Activated naive CD4-positive, alpha-beta T cell treated with anti-CD3 and anti-CD28 coated beads for 36 hours (primary cell): ENCODE measurements at regions not wholly inside any gene's neighbourhood (a gene's known extent, or its start where the extent isn't known, plus 50 kb on each side); places are given as distances from the start of the nearest gene placed in this dataset.
"Not testable (repeated sequence)": the region's sequence is repeated elsewhere in the genome, so short reads cannot be mapped to it uniquely, and the experiment has no call there.

Experiments
- CTCF ChIA-PET: fragments of 350-600 bp; sonication (Branson Sonifier 250); formaldehyde crosslinking; loops from one replicate; lab custom pipeline; 2021; ENCODE audit warnings: antibody characterized with exemption; lab: Charles Lee
- DNase-seq: peaks from one replicate; pipeline ENCODE4 v3.0.0-alpha.2; 2020
- H3K27ac Mint-ChIP-seq: one replicate; pipeline ENCODE4 v1.8.0; 2021; ENCODE audit warnings: mild to moderate bottlenecking, mixed read lengths
- H3K27me3 Mint-ChIP-seq: one replicate; pipeline ENCODE4 v1.8.0; 2021; ENCODE audit warnings: low read depth, mixed read lengths
- H3K36me3 Mint-ChIP-seq: one replicate; pipeline ENCODE4 v1.8.0; 2021; ENCODE audit warnings: low read depth, mixed read lengths
- H3K4me1 Mint-ChIP-seq: one replicate; pipeline ENCODE4 v1.8.0; 2021; ENCODE audit warnings: low read depth, mixed read lengths
- H3K4me3 Mint-ChIP-seq: one replicate; pipeline ENCODE4 v1.8.0; 2021; ENCODE audit warnings: mild to moderate bottlenecking, moderate library complexity, mixed read lengths
- H3K9me3 Mint-ChIP-seq: one replicate; pipeline ENCODE4 v1.8.0; 2021; ENCODE audit warnings: mixed read lengths
- intact Hi-C: fragments of 100-400 bp; cut with micrococcal nuclease; formaldehyde crosslinking; loops from one replicate; pipeline ENCODE4 v1.15.1; 2023

DNA sequence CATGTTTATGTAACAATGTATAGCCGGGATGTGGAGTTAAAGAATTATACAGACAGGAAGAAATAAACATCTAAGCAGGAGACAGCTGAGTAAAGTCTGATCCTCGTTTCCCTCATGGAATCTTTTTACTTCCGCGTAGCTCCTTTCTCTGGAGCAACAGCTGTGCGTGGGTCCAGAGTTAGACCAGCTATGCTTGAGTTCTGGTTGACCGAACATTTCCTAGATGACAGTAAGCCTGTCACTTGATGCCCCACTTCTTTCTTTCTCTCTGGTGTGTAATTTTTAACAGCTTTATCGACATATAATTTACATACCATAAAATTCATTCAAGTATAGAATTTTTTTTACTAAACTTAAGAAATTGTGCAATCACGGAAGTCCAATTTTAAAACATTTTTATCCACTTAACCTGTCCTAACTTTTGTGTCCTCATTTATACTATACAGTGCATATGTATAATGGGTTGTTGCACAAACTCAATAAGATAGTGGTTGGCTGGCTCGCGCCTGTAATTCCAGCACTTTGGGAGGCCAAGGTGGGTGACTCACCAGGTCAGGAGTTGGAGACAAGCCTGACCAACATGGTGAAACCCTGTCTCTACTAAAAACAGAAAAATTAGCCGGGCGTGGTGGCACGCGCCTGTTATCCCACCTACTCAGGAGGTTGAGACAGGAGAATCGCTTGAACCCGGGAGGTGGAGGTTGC lies 58.5 kb upstream of the ABI1 start:
- H3K9me3 Mint-ChIP-seq, H3K4me3 Mint-ChIP-seq, H3K4me1 Mint-ChIP-seq, DNase-seq, H3K27me3 Mint-ChIP-seq, CTCF ChIA-PET, H3K27ac Mint-ChIP-seq, H3K36me3 Mint-ChIP-seq, intact Hi-C loops: not testable (repeated sequence)

DNA sequence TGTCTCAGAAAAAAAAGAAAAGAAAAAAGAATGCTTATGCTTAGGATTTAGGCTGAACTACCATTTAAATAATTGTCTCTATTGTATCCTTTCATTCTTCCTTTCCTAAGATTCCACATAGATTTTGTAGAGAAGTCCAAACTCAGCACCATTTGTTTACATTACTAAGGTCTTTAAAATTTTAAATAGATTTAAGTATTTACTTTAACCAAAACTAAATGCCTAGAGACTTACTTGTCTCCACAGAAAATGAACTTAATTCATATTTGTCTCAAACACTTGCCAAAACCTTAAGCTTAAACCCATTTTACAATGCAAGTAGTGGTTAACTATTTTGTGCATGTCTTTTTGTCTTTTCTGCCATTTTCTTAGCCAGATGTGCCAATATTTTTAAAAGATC lies 54.1 kb upstream of the ABI1 start:
- Mint-ChIP-seq H3K36me3 (no peaks in the 10 kb centered on the region), H3K27ac (no peak overlapping the region), H3K9me3 (no peaks in the 10 kb centered on the region), H3K4me3 (no peak overlapping the region), H3K27me3 (peaks cover 3% of the 10 kb centered on the region), H3K4me1 (no peaks in the 10 kb centered on the region)
- CTCF ChIA-PET: no interaction called here
- DNase-seq: no peak
- intact Hi-C loops: no loop called here

DNA sequence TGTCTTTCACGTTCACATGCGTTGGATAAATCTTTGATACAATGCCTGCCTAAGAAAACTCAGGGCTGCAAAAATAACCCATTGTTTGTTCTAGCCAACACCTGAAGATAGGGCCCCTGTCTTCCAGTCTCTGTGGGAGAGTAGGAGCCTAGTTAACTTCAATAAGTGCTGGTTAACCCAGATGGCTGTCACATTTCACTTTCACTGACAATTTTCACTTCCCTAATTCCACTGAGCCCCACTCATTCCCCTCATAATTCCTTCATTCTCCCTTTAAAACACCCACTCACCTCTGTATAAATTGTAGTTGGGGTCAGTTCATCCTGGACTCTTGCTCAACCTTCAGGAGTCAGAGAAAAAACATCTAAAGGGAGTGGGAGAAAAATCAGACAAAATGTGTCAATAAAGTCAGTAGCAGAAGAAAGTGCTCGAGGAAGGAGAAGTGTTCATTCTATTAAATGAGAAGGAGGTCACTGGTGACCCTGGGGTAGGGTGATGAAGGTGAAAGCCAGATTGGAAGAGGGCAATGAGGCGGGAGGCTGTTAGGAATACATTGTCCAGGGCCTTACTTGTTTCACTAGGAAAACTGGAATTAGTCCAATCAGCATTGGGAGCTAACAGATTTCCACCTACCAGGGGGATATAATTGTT lies 51.2 kb upstream of the ABI1 start:
- no peaks in the 10 kb centered on the region for H3K4me1 Mint-ChIP-seq
- no peaks in the 10 kb centered on the region for H3K36me3 Mint-ChIP-seq
- intact Hi-C loops: no loop called here

More for the DNA sequence above, 51.2 kb upstream of the ABI1 start:
- CTCF ChIA-PET: no interaction called here
- no peaks in the 10 kb centered on the region for H3K27me3 Mint-ChIP-seq
- H3K9me3 Mint-ChIP-seq: no peaks in the 10 kb centered on the region
- DNase-seq: no peak
- H3K27ac Mint-ChIP-seq: no peak overlapping the region
- no peak overlapping the region for H3K4me3 Mint-ChIP-seq
